Endothelial cell of umbilical vein (primary cell): ENCODE measurements at regions not wholly inside any gene's neighbourhood (a gene's known extent, or its start where the extent isn't known, plus 50 kb on each side); places are given as distances from the start of the nearest gene placed in this dataset.

Source experiments
- BruUV-seq: library from RNA; stranded (reverse); fragments of 400-500 nt; replicated peaks from 2 replicates; lab custom pipeline; 2021; lab: Mats Ljungman, UMichigan
- CTCF ChIA-PET: fragments of 300-600, 350-600 bp; sonication (Branson Sonifier 250); formaldehyde crosslinking; loops from one replicate; lab custom pipeline; 2021; ENCODE audit warnings: antibody characterized with exemption, inconsistent platforms; lab: Charles Lee
- POLR2A ChIA-PET: fragments of 300-600, 350-600 bp; sonication (Branson Sonifier 250); formaldehyde crosslinking; loops from one replicate; lab custom pipeline; 2021; ENCODE audit warnings: antibody characterized with exemption, inconsistent platforms; lab: Charles Lee
- DNase-seq: peaks from one replicate; pipeline ENCODE4 v3.0.0-alpha.2; 2011; ENCODE audit warnings: low read depth, low spot score
- FAIRE-seq: peaks from 2 replicates; lab custom pipeline; 2011; peaks lifted over from hg19 to GRCh38; lab: Jason Lieb, UNC
- H2AFZ ChIP-seq: 2 replicates; pipeline ENCODE4 v1.6.0; 2012; ENCODE audit warnings: low read depth, low read length, control low read depth, inconsistent platforms
- H3K27ac ChIP-seq: 2 replicates; pipeline ENCODE4 v1.5.1; 2011; ENCODE audit warnings: low read depth, mild to moderate bottlenecking, control low read depth, low read length, moderate library complexity; ENCODE audit not compliant: insufficient read depth
- H3K27me3 ChIP-seq, 2 experiments: 2 replicates each; pipeline versions ENCODE4 v1.6.0 to v1.6.1; 2011; ENCODE audit warnings: low read length in 2 of 2, mixed read lengths in 1 of 2; ENCODE audit not compliant: control insufficient read depth in 2 of 2, insufficient read depth in 2 of 2
- H3K36me3 ChIP-seq, 2 experiments: 2 replicates in 1 of 2; 3 replicates in 1 of 2; pipeline ENCODE4 v1.5.1; 2011; ENCODE audit warnings: low read length in 2 of 2, mild to moderate bottlenecking in 1 of 2, moderate library complexity in 1 of 2; ENCODE audit not compliant: control insufficient read depth in 2 of 2, insufficient read depth in 2 of 2; ENCODE audit errors: extremely low read depth in 1 of 2
- H3K4me1 ChIP-seq: 3 replicates; pipeline ENCODE4 v1.5.1; 2011; ENCODE audit warnings: mild to moderate bottlenecking, low read length; ENCODE audit not compliant: control insufficient read depth, insufficient read depth; ENCODE audit errors: extremely low read depth
- H3K4me2 ChIP-seq: 2 replicates; pipeline ENCODE4 v1.6.1; 2011; ENCODE audit warnings: low read length, control low read depth, mixed read lengths; ENCODE audit not compliant: insufficient read depth
- H3K4me3 ChIP-seq, 3 experiments: fragments of 200-600 bp in 1 of 3; sonication (generic), shearing (Covaris generic) in 1 of 3; replicated peaks in 1 of 3; 2 replicates each; pipeline ENCODE4 v1.5.1; 2011 to 2016; ENCODE audit warnings: control low read depth in 3 of 3, low read length in 3 of 3, mild to moderate bottlenecking in 2 of 3, inconsistent platforms in 1 of 3, low read depth in 1 of 3, moderate library complexity in 1 of 3; ENCODE audit not compliant: insufficient read depth in 1 of 3
- H3K79me2 ChIP-seq: 2 replicates; pipeline ENCODE4 v1.6.0; 2012; ENCODE audit warnings: low read length, inconsistent platforms; ENCODE audit not compliant: control insufficient read depth, insufficient read depth
- H3K9ac ChIP-seq: replicated peaks from 2 replicates; pipeline ENCODE3; 2011; ENCODE audit warnings: low read length, control low read depth; ENCODE audit not compliant: insufficient read depth; ENCODE audit errors: extremely low read depth
- H3K9me1 ChIP-seq: replicated peaks from 3 replicates; pipeline ENCODE4 v1.6.0; 2011; ENCODE audit warnings: mild to moderate bottlenecking, low read length; ENCODE audit not compliant: control insufficient read depth, insufficient read depth; ENCODE audit errors: extremely low read depth
- H3K9me3 ChIP-seq: replicated peaks from 2 replicates; pipeline ENCODE4 v1.5.1; 2012; ENCODE audit warnings: low read length, inconsistent platforms; ENCODE audit not compliant: control insufficient read depth, insufficient read depth
- H4K20me1 ChIP-seq: replicated peaks from 2 replicates; pipeline ENCODE3; 2011; ENCODE audit warnings: mild to moderate bottlenecking, low read length; ENCODE audit not compliant: control insufficient read depth, insufficient read depth; ENCODE audit errors: extremely low read depth
- EZH2 ChIP-seq: IDR thresholded peaks from 2 replicates; pipeline ENCODE4 v1.6.1; 2012; ENCODE audit warnings: borderline replicate concordance, low read depth, mild to moderate bottlenecking, moderate library complexity, low read length, inconsistent platforms; ENCODE audit not compliant: severe bottlenecking
- FOS ChIP-seq: IDR thresholded peaks from 2 replicates; pipeline ENCODE4 v1.6.1; 2011; ENCODE audit warnings: mild to moderate bottlenecking, low read length, moderate library complexity, borderline replicate concordance; ENCODE audit not compliant: insufficient read depth
- GATA2 ChIP-seq: IDR thresholded peaks from 2 replicates; pipeline ENCODE4 v1.7.0; 2011; ENCODE audit warnings: low read depth, mild to moderate bottlenecking, moderate library complexity, mixed read lengths, low read length; ENCODE audit not compliant: insufficient read length, insufficient read depth
- JUN ChIP-seq: IDR thresholded peaks from 2 replicates; pipeline ENCODE4 v1.6.1; 2011; ENCODE audit warnings: borderline replicate concordance, low read depth; ENCODE audit not compliant: insufficient read length, insufficient read depth
- MYC ChIP-seq: IDR thresholded peaks from one replicate; pipeline ENCODE4 v1.6.1; 2011; ENCODE audit warnings: mild to moderate bottlenecking, low read depth, low read length
- POLR2A ChIP-seq: IDR thresholded peaks from 2 replicates; pipeline ENCODE4 v1.6.1; 2012; ENCODE audit warnings: low read depth, mild to moderate bottlenecking, control low read depth, low read length
- POLR2AphosphoS5 ChIP-seq: IDR thresholded peaks from 2 replicates; pipeline ENCODE4 v1.6.1; 2012; ENCODE audit warnings: low read depth, mild to moderate bottlenecking, control low read depth, low read length, moderate library complexity; ENCODE audit not compliant: insufficient read depth
- dilution Hi-C: fragments of 300-500 bp; cut with MboI; formaldehyde crosslinking; loops from one replicate; pipeline ENCODE4 v1.15.0; 2019; ENCODE audit warnings: low sequenced_read_pairs; ENCODE audit not compliant: extremely low pct_ligation_motif_present
- intact Hi-C: fragments of 100-400 bp; cut with micrococcal nuclease; formaldehyde crosslinking; loops from one replicate; pipeline ENCODE4 v1.10.0; 2022
- TF ChIP-seq, protein P1 (sequence below): IDR thresholded peaks from 2 replicates; pipeline ENCODE4 v1.6.1; 2011; ENCODE audit not compliant: insufficient read depth, insufficient read length
- TF ChIP-seq, protein P2 (sequence below), 2 donors: IDR thresholded peaks; 1 replicate in 1 of 2; 2 replicates in 1 of 2; pipeline ENCODE4 v1.5.1; 2011; ENCODE audit warnings: low read length in 2 of 2, mild to moderate bottlenecking in 2 of 2, moderate library complexity in 2 of 2, control low read depth in 1 of 2, inconsistent platforms in 1 of 2, low read depth in 1 of 2; ENCODE audit not compliant: insufficient read depth in 1 of 2; ENCODE audit errors: extremely low read depth in 1 of 2

DNA sequence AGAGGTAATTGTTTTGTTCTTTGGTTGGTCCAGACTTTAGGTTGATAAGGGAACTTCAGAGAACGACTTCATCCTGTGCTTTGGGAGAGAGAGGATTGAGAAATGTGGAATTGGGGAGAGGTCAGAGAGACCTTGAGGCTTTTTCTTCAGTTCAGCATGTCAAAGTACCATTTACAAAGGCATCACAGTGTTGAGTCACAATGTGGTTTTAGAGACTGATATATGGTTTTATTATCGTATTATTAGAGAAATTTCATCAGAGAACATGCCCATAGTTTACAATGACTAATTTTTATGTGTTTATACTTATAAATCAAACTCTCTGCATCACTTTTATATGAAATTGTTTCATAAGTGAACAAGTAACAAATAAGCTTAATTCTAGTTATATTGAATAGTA lies 626.6 kb downstream of the DSC3 start:
- H3K4me1 ChIP-seq: no peaks in the 10 kb centered on the region
- ChIA-PET POLR2A (no interaction called here), CTCF (no interaction called here)
- dilution Hi-C loops (no loop called here), intact Hi-C loops (no loop called here)
- no peak for FAIRE-seq
- DNase-seq: no peak
- TF ChIP-seq JUN: no peak
- TF ChIP-seq FOS: no peak
- no peak for TF ChIP-seq POLR2AphosphoS5
- no peak for TF ChIP-seq EZH2
- TF ChIP-seq, protein P1, sequence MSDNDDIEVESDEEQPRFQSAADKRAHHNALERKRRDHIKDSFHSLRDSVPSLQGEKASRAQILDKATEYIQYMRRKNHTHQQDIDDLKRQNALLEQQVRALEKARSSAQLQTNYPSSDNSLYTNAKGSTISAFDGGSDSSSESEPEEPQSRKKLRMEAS: no peak
- no peak for TF ChIP-seq MYC
- no peak for TF ChIP-seq GATA2
- TF ChIP-seq, protein P2, sequence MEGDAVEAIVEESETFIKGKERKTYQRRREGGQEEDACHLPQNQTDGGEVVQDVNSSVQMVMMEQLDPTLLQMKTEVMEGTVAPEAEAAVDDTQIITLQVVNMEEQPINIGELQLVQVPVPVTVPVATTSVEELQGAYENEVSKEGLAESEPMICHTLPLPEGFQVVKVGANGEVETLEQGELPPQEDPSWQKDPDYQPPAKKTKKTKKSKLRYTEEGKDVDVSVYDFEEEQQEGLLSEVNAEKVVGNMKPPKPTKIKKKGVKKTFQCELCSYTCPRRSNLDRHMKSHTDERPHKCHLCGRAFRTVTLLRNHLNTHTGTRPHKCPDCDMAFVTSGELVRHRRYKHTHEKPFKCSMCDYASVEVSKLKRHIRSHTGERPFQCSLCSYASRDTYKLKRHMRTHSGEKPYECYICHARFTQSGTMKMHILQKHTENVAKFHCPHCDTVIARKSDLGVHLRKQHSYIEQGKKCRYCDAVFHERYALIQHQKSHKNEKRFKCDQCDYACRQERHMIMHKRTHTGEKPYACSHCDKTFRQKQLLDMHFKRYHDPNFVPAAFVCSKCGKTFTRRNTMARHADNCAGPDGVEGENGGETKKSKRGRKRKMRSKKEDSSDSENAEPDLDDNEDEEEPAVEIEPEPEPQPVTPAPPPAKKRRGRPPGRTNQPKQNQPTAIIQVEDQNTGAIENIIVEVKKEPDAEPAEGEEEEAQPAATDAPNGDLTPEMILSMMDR (IDR thresholded peaks at IDR 0.05; ENCODE audit: extremely low read depth in 1 of 2, insufficient read depth in 1 of 2, low read depth in 1 of 2, low read length in 2 of 2): no peak
- TF ChIP-seq POLR2A: no peak
- no peak overlapping the region for H3K4me3 ChIP-seq
- no peak overlapping the region for H2AFZ ChIP-seq
- BruUV-seq: no TSS peak
- no peaks in the 10 kb centered on the region for H4K20me1 ChIP-seq
- no peak overlapping the region for H3K4me2 ChIP-seq
- no peaks in the 10 kb centered on the region for H3K27me3 ChIP-seq
- no peak overlapping the region for H3K9ac ChIP-seq
- H3K9me3 ChIP-seq: no peaks in the 10 kb centered on the region
- H3K9me1 ChIP-seq: no peaks in the 10 kb centered on the region
- H3K79me2 ChIP-seq: no peaks in the 10 kb centered on the region
- H3K27ac ChIP-seq: no peak overlapping the region
- H3K36me3 ChIP-seq: no peaks in the 10 kb centered on the region
